Breast epithelium (tissue), 4 donors: ENCODE measurements at regions not wholly inside any gene's neighbourhood (a gene's known extent, or its start where the extent isn't known, plus 50 kb on each side); places are given as distances from the start of the nearest gene placed in this dataset.

Experiments
- DNase-seq, 2 donors: peaks; one replicate each; pipeline ENCODE4 v3.0.0-alpha.2; 2019; ENCODE audit warnings: low spot score in 2 of 2
- H3K27ac ChIP-seq, 2 donors: fragments of 200-600 bp; sonication (generic) in 1 of 2; one replicate each; pipeline ENCODE4 v1.5.1; 2016 to 2019; ENCODE audit warnings: mild to moderate bottlenecking in 1 of 2
- H3K27me3 ChIP-seq, 2 donors: fragments of 200-600 bp; sonication (generic) in 1 of 2; one replicate each; pipeline versions ENCODE4 v1.5.1 to v1.6.0; 2017 to 2019; ENCODE audit warnings: control low read depth in 1 of 2, mild to moderate bottlenecking in 1 of 2
- H3K36me3 ChIP-seq: fragments of 200-600 bp; one replicate; pipeline ENCODE4 v1.5.1; 2019
- H3K4me1 ChIP-seq, 2 donors: fragments of 200-600 bp; sonication (generic); one replicate each; pipeline ENCODE4 v1.5.1; 2016 to 2019; ENCODE audit warnings: control low read depth in 1 of 2
- H3K4me3 ChIP-seq, 3 donors: fragments of 200-600 bp; sonication (generic); 1 replicate in 2 of 3; 2 replicates in 1 of 3; pipeline ENCODE4 v1.5.1; 2016 to 2019; ENCODE audit warnings: mild to moderate bottlenecking in 3 of 3, moderate library complexity in 2 of 3
- H3K9me3 ChIP-seq, 2 donors: fragments of 200-600 bp; sonication (generic) in 1 of 2; one replicate each; pipeline ENCODE4 v1.5.1; 2016 to 2019; ENCODE audit warnings: control low read depth in 1 of 2
- CTCF ChIP-seq, 3 donors: fragments of 450-650 bp; IDR thresholded peaks; one replicate each; pipeline ENCODE4 v1.5.1; 2016 to 2017; ENCODE audit warnings: antibody characterized with exemption in 3 of 3, mild to moderate bottlenecking in 3 of 3, moderate library complexity in 3 of 3
- POLR2A ChIP-seq: fragments of 450-650 bp; IDR thresholded peaks from one replicate; pipeline ENCODE4 v1.6.1; 2016; ENCODE audit warnings: antibody characterized with exemption, mild to moderate bottlenecking, moderate library complexity
- POLR2AphosphoS5 ChIP-seq, 3 donors: sonication (generic); formaldehyde crosslinking; IDR thresholded peaks; one replicate each; pipeline ENCODE4 v1.6.1; 2017; ENCODE audit warnings: antibody characterized with exemption in 3 of 3
- intact Hi-C: fragments of 100-400 bp; cut with DNase I; formaldehyde crosslinking; loops from one replicate; pipeline ENCODE4 v1.15.1; 2023; ENCODE audit warnings: low total_unique reads

- no peaks in the 10 kb centered on the region for H3K9me3 ChIP-seq
- intact Hi-C loops, result no loop called here
- no peak overlapping the region for H3K4me3 ChIP-seq
- no peaks in the 10 kb centered on the region for H3K27me3 ChIP-seq
- no peaks in the 10 kb centered on the region for H3K36me3 ChIP-seq
- DNase-seq, result no peak
- H3K27ac ChIP-seq, result no peak overlapping the region
- TF ChIP-seq POLR2A (no peak), CTCF (IDR thresholded peaks at IDR 0.05) (no peak), POLR2AphosphoS5 (IDR thresholded peaks at IDR 0.05) (no peak)
- no peaks in the 10 kb centered on the region for H3K4me1 ChIP-seq
These were observed 150.2 kb downstream of the KCNJ2 start for GRCh38 chr17:70319516-70319915.

DNA sequence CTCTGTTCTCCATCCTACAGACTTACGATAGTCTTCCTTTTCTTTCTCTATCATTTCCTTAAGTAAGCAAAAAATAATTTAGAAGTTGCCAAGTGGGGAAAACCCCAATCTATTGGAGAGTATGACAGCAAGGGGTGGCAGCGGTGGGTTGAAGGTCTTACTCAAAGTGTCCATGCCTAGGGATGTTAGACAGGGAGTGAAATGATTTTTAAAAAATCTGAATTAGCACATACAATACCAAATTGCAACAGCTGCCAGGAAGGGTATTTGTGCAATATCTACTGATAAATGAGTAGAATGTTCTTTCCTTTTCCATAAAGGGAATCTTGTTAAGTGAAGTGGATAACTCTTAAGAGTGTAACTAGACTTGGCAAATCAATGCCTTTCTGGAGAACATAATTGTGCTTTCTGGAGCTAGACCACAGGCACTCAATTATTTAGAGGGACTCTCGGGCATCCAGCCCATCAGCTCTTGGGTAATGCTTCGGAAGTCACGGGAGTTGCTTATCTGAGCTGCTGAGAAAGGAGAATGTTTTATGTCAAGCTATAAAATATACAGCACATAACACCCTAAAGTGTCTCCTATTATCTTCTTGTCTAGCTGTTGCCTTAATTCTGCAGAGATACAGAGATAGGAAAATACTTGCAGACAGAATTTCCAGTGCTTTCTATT lies 151.5 kb downstream of the KCNJ2 start:
- no peaks in the 10 kb centered on the region for H3K9me3 ChIP-seq
- H3K36me3 ChIP-seq, result no peaks in the 10 kb centered on the region
- H3K27me3 ChIP-seq, result no peaks in the 10 kb centered on the region
- H3K4me1 ChIP-seq, result no peaks in the 10 kb centered on the region
- DNase-seq, result no peak
- intact Hi-C loops, result no loop called here
- TF ChIP-seq CTCF (IDR thresholded peaks at IDR 0.05) (no peak), POLR2A (no peak), POLR2AphosphoS5 (IDR thresholded peaks at IDR 0.05) (no peak)
- H3K4me3 ChIP-seq, result no peak overlapping the region
- H3K27ac ChIP-seq, result no peak overlapping the region

DNA sequence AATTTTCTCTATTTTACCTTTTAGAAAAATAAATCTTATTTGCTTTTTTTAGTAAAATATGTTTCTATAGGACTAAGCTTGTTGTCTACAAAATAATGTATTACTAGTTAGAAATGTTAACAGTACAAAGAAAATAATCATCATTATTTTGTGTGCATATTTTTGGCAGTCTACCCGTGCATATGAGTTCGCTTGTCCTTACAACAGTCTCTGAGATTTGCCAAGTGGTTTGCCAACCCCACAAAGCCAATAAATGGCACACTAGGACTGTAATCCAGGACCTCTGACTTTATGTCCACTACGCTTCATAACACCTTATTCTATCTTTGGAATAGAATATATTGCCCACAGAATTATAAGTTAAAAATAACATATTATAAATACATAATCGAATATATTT lies 152.0 kb downstream of the KCNJ2 start:
- no peak for DNase-seq
- H3K4me1 ChIP-seq, result no peaks in the 10 kb centered on the region
- intact Hi-C loops, result no loop called here
- no peaks in the 10 kb centered on the region for H3K36me3 ChIP-seq
- H3K4me3 ChIP-seq, result no peak overlapping the region
- TF ChIP-seq CTCF (IDR thresholded peaks at IDR 0.05), result no peak
- TF ChIP-seq POLR2A, result no peak
- TF ChIP-seq POLR2AphosphoS5 (IDR thresholded peaks at IDR 0.05), result no peak
- no peaks in the 10 kb centered on the region for H3K27me3 ChIP-seq
- no peaks in the 10 kb centered on the region for H3K9me3 ChIP-seq
- no peak overlapping the region for H3K27ac ChIP-seq

- H3K27ac ChIP-seq, result no peak overlapping the region
- no peaks in the 10 kb centered on the region for H3K36me3 ChIP-seq
- intact Hi-C loops, result no loop called here
- TF ChIP-seq POLR2AphosphoS5 (IDR thresholded peaks at IDR 0.05) (no peak), CTCF (IDR thresholded peaks at IDR 0.05) (no peak), POLR2A (no peak)
- H3K9me3 ChIP-seq, result no peaks in the 10 kb centered on the region
- H3K4me3 ChIP-seq, result no peak overlapping the region
- no peaks in the 10 kb centered on the region for H3K4me1 ChIP-seq
- H3K27me3 ChIP-seq, result no peaks in the 10 kb centered on the region
- no peak for DNase-seq
These were observed 153.9 kb downstream of the KCNJ2 start for GRCh38 chr17:70323269-70323668.

DNA sequence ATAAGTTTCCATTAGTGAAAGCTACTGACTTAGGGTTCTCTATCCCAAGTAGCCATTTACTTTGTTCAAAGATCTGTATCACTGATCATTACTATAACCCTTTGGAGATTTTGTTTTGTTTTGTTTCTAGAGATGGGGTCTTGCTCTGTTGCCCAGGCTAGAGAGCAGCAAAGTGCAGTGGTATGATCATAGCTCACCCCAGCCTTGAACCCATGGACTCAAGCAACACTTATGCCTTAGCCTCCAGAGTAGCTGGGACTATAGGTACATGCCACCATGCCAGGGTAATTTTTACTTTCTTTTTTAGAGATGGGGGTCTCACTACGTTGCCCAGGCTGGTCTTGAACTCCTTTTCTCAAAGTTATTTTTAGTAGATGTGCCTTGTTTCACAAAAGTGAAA lies 154.7 kb downstream of the KCNJ2 start:
- Histone ChIP-seq H3K27me3 (no peaks in the 10 kb centered on the region), H3K4me1 (no peaks in the 10 kb centered on the region), H3K27ac (no peak overlapping the region), H3K9me3 (no peaks in the 10 kb centered on the region), H3K36me3 (no peaks in the 10 kb centered on the region), H3K4me3 (no peak overlapping the region)
- intact Hi-C loops, result no loop called here
- no peak for TF ChIP-seq CTCF (IDR thresholded peaks at IDR 0.05)
- TF ChIP-seq POLR2A, result no peak
- no peak for TF ChIP-seq POLR2AphosphoS5 (IDR thresholded peaks at IDR 0.05)
- DNase-seq, result no peak
